ENCODE measurements at regions not wholly inside any gene's neighbourhood (a gene's known extent, or its start where the extent isn't known, plus 50 kb on each side); places are given as distances from the start of the nearest gene placed in this dataset.

DNA sequence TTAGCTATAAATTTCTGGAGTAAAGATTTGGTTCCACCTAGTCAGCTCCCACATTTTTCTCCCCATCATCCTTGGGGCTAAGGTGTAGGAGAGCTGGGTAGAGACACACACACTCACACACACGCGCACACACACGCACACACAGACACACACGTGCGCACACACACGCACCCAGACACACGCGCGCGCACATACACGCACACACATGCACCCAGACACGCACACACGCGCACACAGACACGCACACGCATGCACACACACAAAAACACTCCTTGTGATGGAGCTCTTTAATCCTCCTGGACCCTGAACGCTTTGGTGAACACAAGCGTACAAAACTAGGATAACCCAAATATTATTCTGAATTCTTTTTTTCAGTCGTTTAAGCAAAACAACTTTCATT, 253.6 kb downstream of the C16orf95 start:
- H3K36me3 Mint-ChIP-seq (ENCODE audit: low read depth) = no peaks in the 10 kb centered on the region
- ATAC-seq = no peak
- no peak overlapping the region for H3K27ac Mint-ChIP-seq
- no peaks in the 10 kb centered on the region for H3K9me3 Mint-ChIP-seq (ENCODE audit: insufficient read depth)
- ChIA-PET CTCF (interaction anchor here (1.2 to 3.9 kb wide), 5 partner anchors 11 to 573 kb away, joined by 3 to 43 read pairs (median 8); no protein-coding TSS in a partner anchor), POLR2A (interaction anchor here (1.7 kb wide), 1 partner anchor 499 kb away, joined by 4 read pairs; no protein-coding TSS in a partner anchor)
- H3K4me1 Mint-ChIP-seq (ENCODE audit: low read depth) = peaks cover 2% of the 10 kb centered on the region
- H3K4me3 Mint-ChIP-seq = no peak overlapping the region
- H3K27me3 Mint-ChIP-seq (ENCODE audit: low read depth) = peaks cover 25% of the 10 kb centered on the region
- no peak for DNase-seq

DNA sequence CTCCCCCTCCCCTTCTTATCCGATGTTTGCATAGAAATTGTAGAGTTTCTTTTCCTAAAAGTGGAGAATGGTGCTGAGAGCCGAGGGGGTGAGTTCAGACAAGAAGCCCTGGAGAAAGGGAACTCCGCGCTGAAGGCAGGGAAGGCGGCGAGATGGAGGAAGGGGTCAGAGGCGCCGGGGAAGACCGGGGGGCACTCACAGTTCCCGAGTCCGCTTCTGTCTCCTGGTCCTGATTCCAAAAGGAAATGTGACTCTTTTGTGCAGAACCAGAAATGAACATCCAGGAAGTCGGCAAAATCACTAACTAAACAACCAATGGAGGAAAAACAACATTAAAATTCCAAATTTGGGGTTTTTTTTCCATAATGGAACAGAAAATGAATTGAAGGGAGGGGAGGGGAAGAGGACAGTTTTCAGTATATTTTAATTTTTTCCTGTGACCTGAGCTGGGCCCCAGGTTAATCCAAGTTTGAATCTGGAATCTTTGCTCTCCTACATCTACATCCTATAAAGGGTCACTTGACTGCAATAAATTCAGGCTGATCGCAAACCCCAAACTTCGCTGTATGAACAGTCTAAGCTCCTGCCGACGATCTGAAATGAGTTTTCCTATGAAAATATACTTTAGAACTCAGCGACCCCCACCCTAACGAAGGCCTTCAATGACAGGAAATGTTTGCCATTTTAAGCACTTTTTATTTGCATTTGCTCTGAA, 252.3 kb downstream of the C16orf95 start:
- Mint-ChIP-seq H3K4me1 (ENCODE audit: low read depth) (peaks cover 2% of the 10 kb centered on the region), H3K27ac (no peak overlapping the region), H3K36me3 (ENCODE audit: low read depth) (no peaks in the 10 kb centered on the region), H3K9me3 (ENCODE audit: insufficient read depth) (no peaks in the 10 kb centered on the region), H3K4me3 (no peak overlapping the region), H3K27me3 (ENCODE audit: low read depth) (peaks cover 25% of the 10 kb centered on the region)
- DNase-seq (no peak), ATAC-seq (no peak)
- CTCF ChIA-PET = interaction anchor here (1.1 kb wide), 1 partner anchor 500 kb away, joined by 3 read pairs; no protein-coding TSS in a partner anchor
- POLR2A ChIA-PET = no interaction called here

DNA sequence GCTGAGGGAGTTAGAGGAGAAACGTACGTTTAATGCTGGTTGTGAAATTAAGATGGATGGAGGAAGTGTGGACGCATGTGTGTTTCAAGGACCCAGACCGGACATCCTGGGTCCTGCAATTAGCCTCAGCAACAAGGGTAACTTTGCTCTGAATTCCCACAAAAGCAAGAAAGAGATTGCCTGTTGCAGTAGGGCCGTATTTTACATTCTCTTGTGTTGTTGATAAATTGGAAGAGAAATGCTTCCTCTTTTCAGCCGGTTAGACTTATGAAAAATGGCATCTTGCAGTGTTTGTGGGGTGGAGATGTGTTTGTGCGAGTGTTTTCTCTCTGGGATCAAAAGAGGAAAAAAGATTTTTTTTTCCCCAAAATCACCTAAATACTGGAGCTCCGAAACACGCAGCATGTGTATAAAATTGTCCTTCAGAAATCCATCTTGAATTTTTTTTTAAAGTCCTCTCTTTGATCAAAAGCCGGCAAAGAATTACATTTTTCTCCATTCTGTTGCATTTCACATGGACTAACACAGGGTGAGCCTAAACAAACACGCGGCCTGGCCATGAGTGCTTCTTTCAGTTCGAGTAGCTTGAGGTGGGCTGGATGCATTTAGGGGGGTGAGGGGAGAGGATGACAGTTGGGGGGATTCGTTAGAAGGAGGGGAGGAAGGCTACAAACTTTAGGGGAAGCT, 251.6 kb downstream of the C16orf95 start:
- Mint-ChIP-seq H3K4me3 (no peak overlapping the region), H3K27ac (no peak overlapping the region), H3K27me3 (ENCODE audit: low read depth) (peaks cover 21% of the 10 kb centered on the region), H3K9me3 (ENCODE audit: insufficient read depth) (no peaks in the 10 kb centered on the region), H3K4me1 (ENCODE audit: low read depth) (peaks cover 2% of the 10 kb centered on the region), H3K36me3 (ENCODE audit: low read depth) (no peaks in the 10 kb centered on the region)
- ChIA-PET CTCF (interaction anchor here (1.1 kb wide), 1 partner anchor 501 kb away, joined by 3 read pairs; no protein-coding TSS in a partner anchor), POLR2A (no interaction called here)
- ATAC-seq (no peak), DNase-seq (no peak)

DNA sequence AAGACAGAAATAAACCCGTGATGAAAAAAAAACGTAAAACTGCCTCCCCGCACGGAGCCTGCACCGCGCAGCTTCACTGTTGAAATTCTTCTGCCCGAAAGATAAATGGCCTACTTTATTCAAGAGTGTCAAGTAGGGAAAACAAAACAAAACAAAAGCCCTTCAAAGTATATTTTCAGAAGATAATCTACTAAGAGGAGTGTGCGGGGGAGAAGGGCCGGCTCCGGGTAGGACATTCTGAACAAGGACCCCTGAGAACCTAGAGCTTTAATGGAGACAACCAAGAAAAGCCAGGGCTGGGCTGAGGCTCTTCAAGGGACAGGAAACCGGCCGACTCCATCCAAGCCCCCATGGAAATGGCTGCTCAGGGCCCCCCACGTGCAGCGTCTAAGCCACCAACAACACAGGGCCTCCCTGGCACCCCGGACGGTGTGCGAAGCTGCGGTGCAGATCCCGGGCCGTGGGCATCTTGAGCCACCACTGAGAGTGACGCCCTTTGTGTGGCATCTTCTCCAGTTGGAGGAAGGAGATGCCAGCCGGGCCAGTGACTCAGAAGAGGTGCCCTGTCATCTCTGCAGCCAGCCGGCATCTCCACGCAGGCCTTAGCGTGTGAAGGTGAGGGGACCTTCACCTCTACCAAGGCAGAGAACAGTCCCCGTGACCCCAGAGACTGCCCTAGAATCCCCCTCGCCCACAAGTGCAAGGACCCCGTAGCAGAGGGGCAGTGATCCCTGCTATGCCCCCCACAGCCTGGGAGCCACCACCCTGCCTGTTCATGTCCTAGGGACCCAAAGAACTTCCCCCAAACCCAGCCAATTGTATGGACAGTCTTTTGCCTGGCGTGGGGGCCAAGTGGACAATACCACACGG, 250.8 kb downstream of the C16orf95 start:
- CTCF ChIA-PET = no interaction called here

DNA sequence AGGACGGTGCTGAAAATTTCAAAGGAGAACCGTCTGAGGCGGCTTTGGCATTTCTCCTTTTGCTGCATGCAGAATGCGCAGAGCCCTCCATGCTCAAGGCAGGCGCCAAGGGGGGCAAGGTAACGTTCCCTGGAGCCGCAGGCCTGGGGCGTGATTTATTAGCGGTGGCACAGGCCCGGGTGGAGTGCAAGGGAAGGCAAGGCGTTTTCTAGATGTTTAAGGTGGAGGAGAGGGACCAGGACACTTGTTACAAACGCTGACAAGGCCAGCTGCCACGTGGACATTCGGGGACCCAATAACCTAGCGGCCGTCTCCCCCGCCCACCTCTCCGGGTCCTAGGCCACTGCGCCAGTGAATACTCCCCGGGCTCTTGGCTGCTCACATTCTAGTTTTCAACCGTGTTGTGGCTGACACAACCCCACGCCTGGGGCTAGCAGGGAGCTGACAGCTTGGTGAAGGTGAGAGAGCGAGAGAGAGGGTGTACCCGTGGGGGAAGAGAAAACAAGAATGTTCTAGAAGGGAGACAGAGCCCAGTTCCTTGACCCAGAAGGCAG, 250.1 kb downstream of the C16orf95 start:
- H3K9me3 Mint-ChIP-seq (ENCODE audit: insufficient read depth) = no peaks in the 10 kb centered on the region
- no peak overlapping the region for H3K27ac Mint-ChIP-seq
- POLR2A ChIA-PET = no interaction called here
- peaks cover 2% of the 10 kb centered on the region for H3K4me1 Mint-ChIP-seq (ENCODE audit: low read depth)
- no peaks in the 10 kb centered on the region for H3K36me3 Mint-ChIP-seq (ENCODE audit: low read depth)
- DNase-seq (no peak), ATAC-seq (no peak)
- H3K4me3 Mint-ChIP-seq = no peak overlapping the region
- peaks cover 19% of the 10 kb centered on the region for H3K27me3 Mint-ChIP-seq (ENCODE audit: low read depth)
- CTCF ChIA-PET = no interaction called here

More for the DNA sequence above, 250.8 kb downstream of the C16orf95 start:
- ATAC-seq (no peak), DNase-seq (no peak)
- no peaks in the 10 kb centered on the region for H3K36me3 Mint-ChIP-seq (ENCODE audit: low read depth)
- H3K9me3 Mint-ChIP-seq (ENCODE audit: insufficient read depth) = no peaks in the 10 kb centered on the region
- no peak overlapping the region for H3K27ac Mint-ChIP-seq
- H3K4me3 Mint-ChIP-seq = no peak overlapping the region
- H3K27me3 Mint-ChIP-seq (ENCODE audit: low read depth) = peaks cover 20% of the 10 kb centered on the region
- POLR2A ChIA-PET = no interaction called here
- peaks cover 2% of the 10 kb centered on the region for H3K4me1 Mint-ChIP-seq (ENCODE audit: low read depth)

DNA sequence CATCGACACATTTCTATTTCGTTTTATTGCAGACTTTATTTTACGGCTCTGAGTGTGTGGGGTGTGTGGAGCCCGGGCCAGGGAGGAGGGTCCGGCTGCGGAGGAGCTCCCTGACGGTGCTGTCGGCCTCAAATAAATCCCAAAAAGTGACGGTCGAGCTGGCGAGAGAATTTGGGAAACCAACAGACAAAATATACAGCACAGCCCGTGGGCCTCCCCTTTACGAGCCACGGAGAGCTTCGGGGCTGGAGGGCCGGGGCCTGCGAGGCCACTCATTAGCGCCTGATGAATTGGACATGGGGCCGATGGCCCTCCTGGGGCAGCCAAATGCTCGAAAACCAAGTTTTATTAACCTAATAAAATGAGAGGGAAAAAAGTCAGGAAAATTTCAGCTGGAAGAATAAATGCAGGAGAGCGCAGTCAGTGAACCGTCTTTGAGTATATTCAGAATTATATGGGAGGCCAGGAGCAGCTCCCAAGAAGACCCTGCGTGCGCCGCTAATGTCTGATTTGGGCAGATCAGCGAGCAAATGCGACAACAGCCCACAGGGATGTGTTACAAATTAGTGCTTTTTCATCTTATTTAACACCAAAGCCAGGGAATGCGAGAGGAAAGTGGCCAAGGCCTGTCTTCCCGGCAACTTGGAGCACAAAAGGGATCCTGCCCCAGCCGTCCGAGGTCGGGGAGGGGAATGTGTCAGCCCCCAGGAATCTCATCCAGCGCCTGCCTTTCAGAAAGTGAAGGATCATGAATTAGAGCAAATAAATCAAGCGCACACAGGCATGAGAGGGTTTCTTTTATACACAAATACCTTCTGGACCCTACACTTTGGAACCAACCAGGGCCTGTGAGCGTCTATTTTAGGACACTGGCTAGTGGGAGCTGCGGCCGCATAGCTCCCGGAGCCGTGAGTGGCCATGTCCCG, 249.1 kb downstream of the C16orf95 start:
- ATAC-seq (no peak), DNase-seq (no peak)
- Mint-ChIP-seq H3K27ac (no peak overlapping the region), H3K4me1 (ENCODE audit: low read depth) (peaks cover 2% of the 10 kb centered on the region), H3K9me3 (ENCODE audit: insufficient read depth) (no peaks in the 10 kb centered on the region), H3K27me3 (ENCODE audit: low read depth) (peaks cover 17% of the 10 kb centered on the region), H3K36me3 (ENCODE audit: low read depth) (no peaks in the 10 kb centered on the region), H3K4me3 (no peak overlapping the region)
- ChIA-PET CTCF (no interaction called here), POLR2A (no interaction called here)

DNA sequence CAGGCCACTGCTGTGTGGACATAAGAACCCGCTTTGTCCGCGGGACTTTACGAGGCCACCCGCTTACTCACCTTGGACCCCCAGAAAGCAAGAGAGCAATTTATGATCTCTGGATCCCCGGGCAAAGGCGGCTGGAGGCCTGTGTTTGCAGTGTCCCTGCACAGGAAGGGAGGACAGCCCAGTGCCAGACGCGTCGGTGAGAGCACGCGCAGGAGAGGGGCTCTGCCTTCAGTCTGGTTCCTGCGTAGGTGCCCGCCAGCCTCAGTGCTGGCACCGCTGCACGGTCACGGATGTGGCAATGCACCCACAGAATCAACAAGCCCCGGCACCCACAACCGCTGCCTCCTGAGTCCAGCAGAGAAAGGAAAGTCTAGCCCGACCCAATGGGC, 248.4 kb downstream of the C16orf95 start:
- ATAC-seq = no peak
- no peak for DNase-seq
- no peaks in the 10 kb centered on the region for H3K9me3 Mint-ChIP-seq (ENCODE audit: insufficient read depth)
- no peak overlapping the region for H3K27ac Mint-ChIP-seq
- no peaks in the 10 kb centered on the region for H3K36me3 Mint-ChIP-seq (ENCODE audit: low read depth)
- no peak overlapping the region for H3K4me3 Mint-ChIP-seq
- ChIA-PET CTCF (no interaction called here), POLR2A (no interaction called here)
- peaks cover 2% of the 10 kb centered on the region for H3K4me1 Mint-ChIP-seq (ENCODE audit: low read depth)
- H3K27me3 Mint-ChIP-seq (ENCODE audit: low read depth) = peaks cover 15% of the 10 kb centered on the region

DNA sequence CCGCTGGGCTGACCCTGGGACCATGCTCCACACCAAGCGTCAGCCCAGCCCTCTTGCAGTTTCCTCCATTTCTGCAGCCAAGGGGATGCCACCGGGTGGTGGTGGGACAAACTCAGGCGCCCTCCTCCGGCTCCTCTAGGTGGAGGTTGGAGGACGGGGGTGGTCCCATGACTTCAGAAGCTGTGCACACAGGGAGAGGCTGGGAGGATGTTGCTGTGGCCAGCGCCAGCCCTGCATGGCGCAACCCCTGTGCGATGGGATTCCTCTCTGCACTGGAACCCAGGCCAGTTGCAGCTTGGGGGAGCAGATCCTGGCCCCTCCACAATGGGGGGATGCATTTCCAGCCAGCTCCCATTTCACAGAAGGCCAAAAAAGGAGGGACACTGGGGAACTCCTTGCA, 246.5 kb downstream of the C16orf95 start:
- Mint-ChIP-seq H3K4me3 (no peak overlapping the region), H3K4me1 (ENCODE audit: low read depth) (no peaks in the 10 kb centered on the region), H3K36me3 (ENCODE audit: low read depth) (no peaks in the 10 kb centered on the region), H3K27me3 (ENCODE audit: low read depth) (peaks cover 5% of the 10 kb centered on the region), H3K9me3 (ENCODE audit: insufficient read depth) (no peaks in the 10 kb centered on the region), H3K27ac (no peak overlapping the region)
- POLR2A ChIA-PET = no interaction called here
- CTCF ChIA-PET = no interaction called here
- DNase-seq = no peak
- ATAC-seq = no peak

DNA sequence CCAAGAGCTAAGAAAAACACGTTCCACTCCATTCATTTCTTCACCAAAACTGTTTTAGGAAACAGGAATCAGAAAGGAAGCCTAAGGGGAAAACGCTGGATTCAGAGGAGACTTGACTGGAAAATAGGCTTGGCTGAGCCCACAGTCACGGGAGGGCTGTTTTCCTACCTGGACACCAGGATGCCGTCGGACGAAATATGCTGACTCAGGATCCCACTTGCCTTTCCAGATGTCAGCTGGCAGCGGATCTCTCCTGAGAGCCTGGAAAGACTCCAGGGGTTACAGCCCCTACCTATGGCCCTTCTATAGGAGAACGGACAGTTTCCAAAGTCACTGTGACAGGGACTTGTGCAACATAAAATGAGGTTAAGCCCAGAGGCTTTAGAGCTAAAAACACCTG, 245.1 kb downstream of the C16orf95 start:
- ChIA-PET CTCF (interaction anchor here (1.4 kb wide), 1 partner anchor 10 kb away, joined by 5 read pairs; no protein-coding TSS in a partner anchor), POLR2A (no interaction called here)
- ATAC-seq (no peak), DNase-seq (no peak)
- H3K27me3 Mint-ChIP-seq (ENCODE audit: low read depth) = no peaks in the 10 kb centered on the region
- no peaks in the 10 kb centered on the region for H3K9me3 Mint-ChIP-seq (ENCODE audit: insufficient read depth)
- no peaks in the 10 kb centered on the region for H3K36me3 Mint-ChIP-seq (ENCODE audit: low read depth)
- no peak overlapping the region for H3K4me3 Mint-ChIP-seq
- H3K27ac Mint-ChIP-seq = no peak overlapping the region
- H3K4me1 Mint-ChIP-seq (ENCODE audit: low read depth) = no peaks in the 10 kb centered on the region

DNA sequence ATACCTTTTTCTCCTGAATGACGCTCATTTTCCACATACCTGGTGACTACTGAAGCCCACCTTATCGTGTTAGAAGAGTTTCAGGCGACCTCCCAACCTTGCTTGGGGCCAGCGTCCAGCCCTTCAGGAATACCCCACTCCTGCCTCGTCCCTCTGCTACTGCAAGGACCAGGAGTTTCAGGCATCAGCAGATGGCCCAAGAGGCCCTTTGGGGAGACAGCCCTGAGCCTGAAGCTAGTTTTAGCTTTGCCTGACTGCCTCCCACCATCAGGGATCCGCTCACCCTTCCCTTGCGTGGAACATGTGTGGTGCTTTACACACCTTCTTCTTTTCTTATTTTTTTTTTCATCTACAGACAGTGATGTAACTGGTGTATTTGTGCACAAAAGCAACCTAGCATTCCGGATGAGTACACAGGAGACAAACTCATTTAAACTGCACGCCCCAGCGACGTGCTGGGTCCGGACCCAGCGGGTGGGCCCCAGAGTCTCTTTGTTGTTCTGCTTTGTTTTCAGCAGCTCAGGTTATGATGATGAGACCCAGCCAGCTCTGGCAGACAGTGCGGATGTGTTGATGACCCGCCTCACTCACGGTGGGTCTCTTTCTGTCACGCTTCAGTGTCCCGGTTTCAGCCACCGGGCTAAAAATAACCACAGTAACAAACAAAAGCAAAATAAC, 242.4 kb downstream of the C16orf95 start:
- peaks cover 4% of the 10 kb centered on the region for H3K9me3 Mint-ChIP-seq (ENCODE audit: insufficient read depth)
- H3K4me3 Mint-ChIP-seq = no peak overlapping the region
- DNase-seq (no peak), ATAC-seq (no peak)
- H3K4me1 Mint-ChIP-seq (ENCODE audit: low read depth) = no peaks in the 10 kb centered on the region
- POLR2A ChIA-PET = no interaction called here
- H3K36me3 Mint-ChIP-seq (ENCODE audit: low read depth) = no peaks in the 10 kb centered on the region
- no peaks in the 10 kb centered on the region for H3K27me3 Mint-ChIP-seq (ENCODE audit: low read depth)
- CTCF ChIA-PET = no interaction called here
- H3K27ac Mint-ChIP-seq = no peak overlapping the region
